ENCODE measurements at regions not wholly inside any gene's neighbourhood (a gene's known extent, or its start where the extent isn't known, plus 50 kb on each side); places are given as distances from the start of the nearest gene placed in this dataset.

DNA sequence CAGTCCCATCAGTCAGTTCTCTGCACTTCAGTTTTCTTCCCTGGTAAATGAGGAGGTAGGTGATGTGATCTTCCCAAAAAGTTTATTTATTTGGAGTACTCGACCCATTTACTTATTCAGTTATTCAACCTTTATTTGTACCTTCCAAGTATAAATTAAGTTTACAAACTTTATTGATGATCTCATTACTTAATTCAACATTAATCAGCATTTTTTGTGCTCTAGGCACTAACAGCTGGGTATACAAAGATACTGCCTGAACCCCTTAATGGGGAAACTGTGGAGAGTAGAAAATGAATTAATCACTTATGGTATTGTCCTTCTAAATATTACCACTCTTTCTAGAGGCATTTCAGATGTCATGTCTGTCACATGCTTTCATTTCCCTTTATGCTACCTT lies 293.3 kb downstream of the DLEU7 start:
- no peak overlapping the region for H3K4me2 ChIP-seq (ENCODE audit: insufficient read depth, insufficient read length, low read length)
- H2AK5ac ChIP-seq (ENCODE audit: insufficient read length, low read length), result no peak overlapping the region
- Mint-ChIP-seq H3K9me3 (no peaks in the 10 kb centered on the region; a peak in 2 of 5 replicates), H3K4me1 (peaks cover 2 to 6% of the 10 kb centered on the region in 2 experiments; a peak in 2 of 4 replicates), H3K27ac (no peak overlapping the region), H3K27me3 (ENCODE audit: low read depth) (no peaks in the 10 kb centered on the region), H3K36me3 (ENCODE audit: insufficient read depth in 1 of 3, low read depth in 3 of 3) (no peaks in the 10 kb centered on the region), H3K4me3 (no peak overlapping the region)
- H4K8ac ChIP-seq (replicated peaks; ENCODE audit: insufficient read length, low read depth, low read length), result no peak overlapping the region
- no peak overlapping the region for H3T11ph ChIP-seq (ENCODE audit: low read length)
- no peaks in the 10 kb centered on the region for H3K79me2 ChIP-seq (ENCODE audit: insufficient read depth, low read length)
- 0 out of 2 replicates have a peak, but pooled peaks cover 2% of the 10 kb centered on the region for H3K4me1 ChIP-seq (ENCODE audit: insufficient read depth, low read length)
- no peak for DNase-seq
- H3K27me3 ChIP-seq (ENCODE audit: insufficient read depth, low read length), result no peaks in the 10 kb centered on the region
- H2AFZ ChIP-seq (ENCODE audit: low read length), result no peak overlapping the region
- H3K27ac ChIP-seq (ENCODE audit: insufficient read length, low read depth, low read length), result no peak overlapping the region
- H3K23me2 ChIP-seq (ENCODE audit: insufficient read length, low read depth, low read length, poor library complexity, severe bottlenecking), result no peaks in the 10 kb centered on the region
- H3K56ac ChIP-seq (ENCODE audit: insufficient read length, low read depth, low read length), result no peak overlapping the region
- TF ChIP-seq, protein P1, sequence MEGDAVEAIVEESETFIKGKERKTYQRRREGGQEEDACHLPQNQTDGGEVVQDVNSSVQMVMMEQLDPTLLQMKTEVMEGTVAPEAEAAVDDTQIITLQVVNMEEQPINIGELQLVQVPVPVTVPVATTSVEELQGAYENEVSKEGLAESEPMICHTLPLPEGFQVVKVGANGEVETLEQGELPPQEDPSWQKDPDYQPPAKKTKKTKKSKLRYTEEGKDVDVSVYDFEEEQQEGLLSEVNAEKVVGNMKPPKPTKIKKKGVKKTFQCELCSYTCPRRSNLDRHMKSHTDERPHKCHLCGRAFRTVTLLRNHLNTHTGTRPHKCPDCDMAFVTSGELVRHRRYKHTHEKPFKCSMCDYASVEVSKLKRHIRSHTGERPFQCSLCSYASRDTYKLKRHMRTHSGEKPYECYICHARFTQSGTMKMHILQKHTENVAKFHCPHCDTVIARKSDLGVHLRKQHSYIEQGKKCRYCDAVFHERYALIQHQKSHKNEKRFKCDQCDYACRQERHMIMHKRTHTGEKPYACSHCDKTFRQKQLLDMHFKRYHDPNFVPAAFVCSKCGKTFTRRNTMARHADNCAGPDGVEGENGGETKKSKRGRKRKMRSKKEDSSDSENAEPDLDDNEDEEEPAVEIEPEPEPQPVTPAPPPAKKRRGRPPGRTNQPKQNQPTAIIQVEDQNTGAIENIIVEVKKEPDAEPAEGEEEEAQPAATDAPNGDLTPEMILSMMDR (conservative IDR thresholded peaks at IDR 0.05), result no peak
- H4K91ac ChIP-seq (ENCODE audit: insufficient read length, low read depth, low read length), result no peak overlapping the region
- H3K14ac ChIP-seq (ENCODE audit: insufficient read depth, low read length), result no peak overlapping the region
- no peak overlapping the region for H2BK12ac ChIP-seq (ENCODE audit: insufficient read length, low read depth, low read length)
- H2BK20ac ChIP-seq (ENCODE audit: low read depth, low read length, poor library complexity, severe bottlenecking), result no peak overlapping the region
- WGBS (ENCODE audit: extremely low coverage, insufficient read length, low lambda C conversion rate), result no CpG with 5 or more reads among the region's 1 CpG
- no peak overlapping the region for H3K23ac ChIP-seq (ENCODE audit: insufficient read length, low read depth, low read length)
- no peak overlapping the region for H3K18ac ChIP-seq (ENCODE audit: insufficient read length, low read depth, low read length)
- H4K20me1 ChIP-seq (ENCODE audit: control insufficient read depth, insufficient read depth, insufficient read length), result no peaks in the 10 kb centered on the region
- no peak overlapping the region for H2BK120ac ChIP-seq (ENCODE audit: low read depth, low read length, poor library complexity, severe bottlenecking)
- no peaks in the 10 kb centered on the region for H3K79me1 ChIP-seq (ENCODE audit: insufficient read depth, low read depth, low read length, poor library complexity, severe bottlenecking)
- H4K5ac ChIP-seq (ENCODE audit: insufficient read length, low read depth, low read length), result no peak overlapping the region
- no peaks in the 10 kb centered on the region for H3K9me3 ChIP-seq (ENCODE audit: control insufficient read depth, low read depth, low read length)
- no peak overlapping the region for H2BK15ac ChIP-seq (ENCODE audit: low read depth, low read length)
- H2BK5ac ChIP-seq (ENCODE audit: insufficient read length, low read length), result no peak overlapping the region
- no peak overlapping the region for H3K4ac ChIP-seq (ENCODE audit: low read depth, low read length)
- no peak overlapping the region for H3K9ac ChIP-seq (ENCODE audit: extremely low read depth, insufficient read length, low read length)

Measured in H9 (cell line).